NCI-H1694 (cell line): ENCODE measurements at regions not wholly inside any gene's neighbourhood (a gene's known extent, or its start where the extent isn't known, plus 50 kb on each side); places are given as distances from the start of the nearest gene placed in this dataset.

ENCODE experiments used
- DNase-seq: peaks from one replicate; lab custom pipeline; 2025; lab: John Stamatoyannopoulos, UW

DNA sequence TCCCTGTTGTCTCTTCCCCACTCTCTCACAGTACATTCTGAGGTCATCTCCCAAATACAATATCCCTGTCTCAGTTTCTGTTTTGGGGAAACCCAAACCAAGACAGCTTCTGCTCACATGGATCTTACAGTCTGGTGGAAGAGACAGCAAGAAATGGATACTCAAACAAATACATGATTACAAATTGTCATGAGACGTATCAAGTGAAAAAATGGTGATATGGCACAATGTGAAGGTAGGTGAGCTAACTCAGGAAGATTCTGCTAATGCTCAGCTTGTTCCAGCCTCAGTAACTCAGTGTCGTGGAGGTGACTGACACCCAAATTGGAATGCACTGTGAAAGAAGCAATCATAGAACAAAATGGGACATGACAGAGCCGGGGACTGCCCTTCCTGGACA is 68.3 kb downstream of the CHST1 start:
- no peak for DNase-seq

DNA sequence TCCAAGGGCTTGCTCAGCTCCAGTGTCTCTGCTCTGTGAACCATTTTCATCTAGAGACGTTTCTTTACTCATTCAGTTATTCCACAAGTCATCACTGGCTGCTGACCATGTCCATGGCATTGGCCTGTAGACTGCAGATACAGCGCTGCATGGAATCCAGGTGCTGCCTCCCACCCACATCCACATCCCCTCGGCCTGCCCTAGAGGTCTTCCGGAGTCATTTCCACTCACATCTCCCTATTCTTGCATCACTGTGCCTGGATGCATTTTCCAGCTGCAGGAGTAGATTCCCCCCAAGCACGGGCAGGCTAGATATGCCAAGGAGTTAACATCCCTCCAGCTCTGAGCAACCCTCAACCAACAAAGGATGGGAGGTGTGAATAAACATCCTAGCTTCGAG is 68.9 kb downstream of the CHST1 start:
- DNase-seq = no peak

DNA sequence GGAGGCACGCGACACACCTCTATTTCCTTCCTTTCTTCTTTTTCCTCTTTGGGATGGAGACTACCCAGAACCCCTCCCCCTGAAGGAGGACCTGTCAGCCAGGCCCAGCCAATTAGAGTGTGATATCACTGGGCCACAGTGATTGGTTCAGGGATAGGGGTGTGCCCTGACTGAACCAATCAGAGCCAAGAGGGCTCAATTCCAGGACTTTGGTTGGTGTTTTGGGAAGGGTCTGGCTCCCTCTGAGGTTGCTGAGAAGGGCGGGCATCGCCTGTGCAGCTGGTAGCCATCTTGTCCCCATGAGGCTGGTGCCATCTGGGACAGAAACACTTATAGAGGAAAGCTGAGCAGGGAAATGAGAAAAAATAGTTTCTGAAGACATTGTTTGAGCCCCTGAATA is 71.4 kb downstream of the CHST1 start:
- no peak for DNase-seq

DNA sequence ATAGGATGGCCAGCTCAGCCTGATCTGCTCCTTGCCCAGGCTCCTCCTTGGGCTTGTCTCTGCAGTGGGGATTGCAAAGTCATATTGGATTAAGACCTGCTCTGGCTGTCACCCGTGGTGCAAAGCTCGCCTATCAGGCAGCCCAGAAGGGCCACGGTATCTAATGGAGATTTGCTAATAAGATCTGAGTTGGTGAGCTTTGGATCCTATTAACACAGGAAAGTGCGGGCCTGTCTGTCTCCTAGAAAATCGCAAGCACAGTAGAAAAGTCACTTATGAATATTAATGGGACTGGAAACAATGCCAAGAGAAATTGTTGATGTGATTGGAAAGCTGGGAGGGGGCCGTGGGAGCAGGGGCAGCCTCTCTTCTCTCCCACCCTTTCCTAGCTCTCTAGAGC is 72.8 kb downstream of the CHST1 start:
- DNase-seq = no peak

DNA sequence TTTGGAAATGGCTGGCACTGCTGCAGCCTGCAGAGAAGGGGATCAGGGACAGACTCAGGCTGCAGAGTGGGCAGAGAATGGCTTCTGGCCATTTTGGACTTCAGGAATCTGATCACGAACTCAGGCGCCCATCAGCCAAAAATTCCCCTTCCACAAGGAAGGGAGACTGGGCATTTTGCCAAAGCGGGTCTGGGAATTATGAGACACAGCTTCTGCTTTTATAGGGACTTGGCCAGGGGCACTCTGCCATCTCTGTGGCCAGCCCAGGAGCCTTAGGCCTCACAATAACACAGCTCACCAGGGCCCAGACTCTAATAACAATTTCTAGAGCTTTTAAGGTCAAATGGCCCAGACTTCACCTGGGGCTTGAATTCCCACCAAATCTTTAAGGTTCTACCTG is 74.7 kb downstream of the CHST1 start:
- DNase-seq = no peak

DNA sequence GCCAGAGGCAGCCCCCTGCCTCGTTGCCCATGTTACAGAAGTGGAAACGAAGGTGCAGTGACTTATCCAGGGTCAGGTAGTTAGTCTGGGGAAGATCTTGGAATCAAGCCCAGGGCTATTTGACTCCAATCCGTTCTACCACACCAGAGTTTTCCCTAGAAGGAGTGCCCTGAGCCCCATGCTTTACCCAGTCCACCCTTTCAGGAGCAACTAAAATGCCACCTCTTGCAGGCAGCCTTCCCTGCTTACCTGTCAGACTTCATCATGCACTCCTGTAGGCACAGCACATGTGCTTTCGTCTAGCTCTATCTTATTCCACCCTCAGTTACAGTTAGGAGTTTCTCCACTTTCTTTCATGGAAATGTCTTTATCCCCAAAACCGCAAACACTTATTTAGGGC is 80.2 kb downstream of the CHST1 start:
- DNase-seq = no peak

DNA sequence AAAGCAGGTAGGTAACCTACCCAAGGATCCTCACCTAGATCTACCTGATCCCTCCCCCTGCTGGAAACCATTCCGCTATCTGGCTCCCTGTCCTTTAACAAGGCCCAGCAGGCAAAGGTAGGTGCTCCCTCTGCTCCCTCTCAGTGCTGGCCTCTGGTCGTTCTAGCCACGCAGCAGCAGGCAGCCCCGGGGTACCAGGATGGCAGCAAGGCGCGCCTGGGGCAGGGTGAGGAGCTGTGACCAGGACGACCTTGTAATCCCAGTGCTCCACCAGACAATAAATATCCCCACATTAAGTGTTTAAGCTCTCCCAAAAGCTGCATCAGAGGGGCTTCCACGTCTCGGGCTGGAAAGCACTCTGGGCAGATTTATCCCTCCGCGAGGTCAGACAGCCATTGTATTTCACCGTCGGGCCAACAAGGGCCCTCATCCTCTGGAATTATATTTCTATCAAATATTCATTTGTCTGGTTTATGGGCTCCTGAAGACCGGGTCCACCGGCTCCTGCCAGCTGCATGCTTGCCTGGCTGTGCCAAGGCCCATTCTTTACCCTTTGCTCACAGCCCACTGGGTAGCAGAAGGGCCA is 81.3 kb downstream of the CHST1 start:
- DNase-seq = no peak

DNA sequence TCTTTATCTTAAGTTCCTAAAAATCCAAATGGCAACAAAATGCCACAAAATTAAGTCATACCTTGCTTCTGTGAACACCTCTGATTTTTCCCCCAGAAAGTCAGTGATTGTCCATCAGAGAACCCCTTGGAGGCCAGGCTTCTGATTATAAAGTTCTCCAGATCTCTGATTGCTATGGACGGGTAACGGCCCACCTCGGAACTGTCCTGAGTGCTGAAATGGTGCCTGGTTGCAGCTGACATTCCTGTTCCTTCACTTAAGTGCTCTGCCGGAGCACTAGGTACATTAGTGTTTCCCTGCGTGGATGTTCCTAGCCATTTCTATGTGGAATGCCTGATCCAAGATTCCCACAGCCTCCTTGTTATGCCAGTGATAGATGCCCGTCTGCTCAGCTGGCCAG is 85.0 kb downstream of the CHST1 start:
- no peak for DNase-seq

DNA sequence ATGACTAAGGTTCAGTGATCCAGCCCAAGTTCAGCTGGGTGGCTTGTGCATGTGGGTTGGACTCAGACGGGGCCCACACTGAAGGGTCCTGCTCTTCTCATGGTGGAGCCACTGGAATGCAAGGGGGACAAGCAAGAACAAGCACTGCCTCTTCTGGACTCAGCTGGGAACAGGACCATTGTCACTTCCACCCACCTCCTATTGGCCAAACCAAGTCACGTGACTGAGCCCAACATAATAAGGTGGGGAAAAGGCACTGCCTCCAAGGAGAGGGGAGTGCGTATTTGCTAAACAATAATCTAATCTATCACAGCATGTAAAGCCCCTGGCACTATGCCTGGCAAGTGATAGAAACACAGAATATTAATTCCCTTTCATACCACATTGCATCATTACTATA is 87.1 kb downstream of the CHST1 start:
- no peak for DNase-seq

DNA sequence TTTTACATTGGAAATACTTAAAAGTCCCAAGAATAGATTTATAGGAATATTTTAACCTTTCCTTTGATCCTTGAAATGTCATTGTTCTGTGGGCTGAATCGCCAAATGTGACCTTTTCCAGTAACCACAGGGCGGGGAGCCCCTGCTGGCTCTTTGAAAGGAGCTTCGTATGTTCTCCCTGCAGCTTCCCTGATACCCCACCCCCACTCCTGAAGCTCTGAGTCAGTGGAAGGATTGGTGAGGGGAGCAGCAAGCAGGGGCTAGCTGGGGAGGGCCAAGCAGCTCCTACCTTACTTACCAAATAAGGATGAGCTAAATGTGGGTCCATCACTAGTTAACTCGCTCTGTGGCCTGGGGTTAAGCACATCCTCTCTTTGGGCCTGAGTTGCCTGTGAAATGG is 87.7 kb downstream of the CHST1 start:
- no peak for DNase-seq

DNA sequence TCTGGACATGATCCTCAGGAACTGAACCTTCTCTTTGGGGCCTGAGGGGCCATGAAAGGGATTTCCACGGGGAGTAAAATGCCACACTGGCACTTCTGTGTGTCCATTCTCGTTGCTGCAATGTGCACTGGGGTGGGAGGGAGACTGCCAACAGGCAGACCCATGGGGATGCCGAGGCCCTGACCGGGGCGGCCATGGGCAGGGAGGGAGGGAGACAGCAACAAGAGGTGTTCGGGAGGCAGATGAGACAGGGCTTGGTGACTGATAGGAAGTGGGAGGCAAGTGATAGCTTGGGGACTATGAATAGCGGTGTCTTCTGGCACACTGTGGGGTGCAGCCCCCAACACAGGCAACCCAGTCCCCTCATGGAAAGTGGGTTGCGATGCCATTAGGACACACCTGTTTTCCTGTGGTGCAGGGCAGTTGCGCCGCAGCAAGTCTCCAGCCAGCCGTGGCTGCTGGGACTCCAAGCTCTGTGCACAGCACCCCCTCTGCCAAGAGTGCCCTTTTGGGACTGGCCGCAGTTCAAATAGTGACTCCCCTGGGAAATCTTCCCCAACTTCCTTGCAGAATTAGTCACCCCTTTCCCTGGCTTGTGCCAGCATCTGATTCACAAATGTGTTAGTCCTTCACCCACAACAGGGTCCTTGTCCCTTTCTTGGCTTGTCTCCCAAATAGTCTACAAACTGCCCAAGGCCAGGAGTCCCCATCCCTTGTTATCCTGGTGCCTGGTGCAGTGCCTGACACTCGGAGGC is 88.8 kb downstream of the CHST1 start:
- no peak for DNase-seq

DNA sequence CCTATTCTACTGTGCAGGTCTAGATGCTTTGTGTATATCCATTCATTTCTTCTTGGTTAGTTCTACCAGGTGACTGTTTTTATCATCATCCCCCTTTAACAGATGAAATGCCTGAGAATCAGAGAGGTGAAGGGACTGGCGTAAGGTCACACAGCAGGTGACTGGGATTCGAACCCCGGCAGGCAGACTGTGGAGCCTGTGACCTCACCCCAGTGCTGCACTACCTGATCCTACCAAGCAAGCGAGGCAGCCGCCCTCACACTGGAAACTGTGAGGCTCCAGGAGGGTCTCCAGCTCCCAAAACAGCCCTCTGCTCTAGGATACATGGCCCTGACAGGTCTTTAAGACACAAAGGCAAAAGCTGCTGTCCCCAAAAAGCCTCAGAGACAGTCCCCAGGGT is 91.7 kb downstream of the CHST1 start:
- DNase-seq = no peak

DNA sequence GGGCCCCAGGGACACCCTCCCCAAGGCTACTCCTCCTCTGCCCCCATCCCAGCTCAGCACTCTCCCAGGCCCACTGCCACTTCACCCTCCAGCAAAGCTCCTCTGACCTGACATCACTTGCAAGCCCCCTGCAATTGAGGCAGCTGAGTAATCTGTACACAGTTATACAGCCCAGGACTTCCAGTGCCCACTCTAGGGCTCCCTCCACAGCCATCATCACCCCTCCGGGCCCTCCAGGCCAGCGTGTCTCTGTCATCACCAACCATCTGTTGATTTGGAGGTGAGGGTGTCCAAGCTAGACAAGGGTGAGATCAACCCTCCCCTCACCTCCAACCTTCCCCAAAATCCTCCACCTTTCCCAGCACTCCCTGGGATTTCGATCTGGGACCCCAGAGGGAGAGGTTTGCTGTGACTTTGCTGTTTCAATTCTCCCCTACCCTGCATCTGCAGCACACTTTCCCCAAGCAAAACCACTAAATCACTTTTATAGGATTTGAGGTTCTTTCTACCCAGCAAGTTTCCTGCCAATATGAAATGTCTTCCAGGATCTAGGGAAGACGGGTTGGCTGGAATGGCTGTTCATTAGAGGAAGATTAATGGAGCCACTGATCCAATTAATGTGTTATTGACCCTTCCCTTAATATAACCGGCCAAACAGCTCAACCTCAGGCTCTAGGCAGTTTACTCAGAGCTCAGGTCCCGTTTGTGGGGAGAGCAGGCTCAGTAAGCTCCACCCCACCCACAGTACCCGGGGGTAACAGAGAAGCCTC is 92.9 kb downstream of the CHST1 start:
- no peak for DNase-seq

DNA sequence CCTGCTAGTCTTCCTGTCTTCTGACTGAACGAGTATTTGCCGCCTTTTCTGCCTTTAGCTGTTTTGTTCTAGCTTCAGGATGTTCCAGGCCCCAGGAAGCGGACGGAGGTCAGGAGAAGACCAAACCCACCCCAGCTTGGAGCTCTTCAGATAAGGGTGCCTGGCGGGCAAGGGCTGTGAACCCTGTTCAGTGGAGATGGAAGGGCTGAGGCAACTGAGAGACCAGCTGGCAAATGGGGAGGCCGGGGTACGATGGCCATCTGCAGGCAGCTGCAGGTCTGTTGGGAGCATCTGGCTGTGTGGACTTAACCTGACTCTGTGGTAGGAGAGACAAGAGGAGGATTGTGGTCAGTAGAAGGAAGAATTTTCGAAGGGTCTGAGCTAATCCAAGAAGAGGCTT is 95.6 kb downstream of the CHST1 start:
- no peak for DNase-seq

DNA sequence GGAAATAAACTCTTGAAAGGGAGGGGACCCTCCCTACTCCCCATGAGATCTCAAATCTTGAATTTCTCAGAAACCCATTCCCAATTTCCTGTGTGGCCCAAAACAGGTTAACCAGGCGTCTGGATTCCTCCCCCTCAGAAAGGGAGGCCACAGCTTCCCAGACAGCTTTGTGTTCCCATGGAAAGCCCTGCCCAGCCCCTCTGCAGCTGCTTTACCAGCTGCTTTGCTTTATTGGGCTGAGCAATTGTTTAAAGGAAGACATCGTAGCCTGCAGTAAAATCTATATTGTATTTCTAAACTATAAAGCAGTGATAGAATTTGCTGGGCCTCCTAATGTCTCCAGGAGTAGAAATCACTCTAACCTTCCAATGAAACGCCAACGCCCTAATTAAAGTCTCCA is 97.4 kb downstream of the CHST1 start:
- DNase-seq = no peak

DNA sequence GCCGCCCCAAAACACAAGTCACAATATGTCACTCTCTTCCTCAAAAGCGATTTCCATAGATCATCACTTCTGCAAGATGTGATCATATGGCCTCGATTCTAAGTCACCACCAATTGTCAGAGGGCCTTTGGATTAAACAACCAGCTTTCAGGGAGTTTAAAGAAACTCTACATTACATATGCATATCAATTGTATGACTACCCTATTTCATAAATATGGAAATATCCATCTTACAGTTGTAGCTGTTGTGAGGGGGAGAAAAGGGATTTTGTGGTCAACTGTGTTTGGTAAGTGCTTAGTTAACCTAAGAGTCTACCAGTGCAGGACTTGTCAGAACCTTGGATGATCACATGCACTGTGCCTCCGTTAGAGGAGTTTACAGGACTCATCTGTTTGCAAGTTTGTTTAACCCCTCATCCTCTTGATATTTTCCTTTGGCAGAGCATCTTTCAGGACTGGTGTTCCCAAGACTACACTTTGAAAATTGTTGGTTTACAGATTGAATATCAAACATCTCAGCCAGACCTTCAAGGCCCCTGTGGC is 99.9 kb downstream of the CHST1 start:
- DNase-seq = no peak

DNA sequence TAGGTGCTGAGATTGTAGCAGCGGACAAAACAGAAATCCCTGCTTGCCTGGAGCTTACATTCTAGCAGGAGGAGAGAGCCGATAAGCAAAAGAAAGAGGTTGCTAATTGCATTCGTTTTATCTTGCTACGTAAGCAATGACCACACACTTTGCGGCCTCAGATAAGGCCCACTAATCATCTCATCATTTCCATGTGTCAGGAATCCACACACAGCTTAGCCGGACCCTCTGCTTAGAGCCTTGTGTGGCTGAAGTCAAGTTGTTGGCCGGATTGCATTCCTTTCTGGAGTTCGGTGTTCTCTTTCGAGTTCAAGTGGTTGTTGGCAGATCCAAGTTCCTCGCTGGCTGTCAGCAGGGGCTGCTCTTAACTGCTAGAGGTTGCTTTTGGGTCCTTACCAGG is 101.6 kb downstream of the CHST1 start:
- no peak for DNase-seq

DNA sequence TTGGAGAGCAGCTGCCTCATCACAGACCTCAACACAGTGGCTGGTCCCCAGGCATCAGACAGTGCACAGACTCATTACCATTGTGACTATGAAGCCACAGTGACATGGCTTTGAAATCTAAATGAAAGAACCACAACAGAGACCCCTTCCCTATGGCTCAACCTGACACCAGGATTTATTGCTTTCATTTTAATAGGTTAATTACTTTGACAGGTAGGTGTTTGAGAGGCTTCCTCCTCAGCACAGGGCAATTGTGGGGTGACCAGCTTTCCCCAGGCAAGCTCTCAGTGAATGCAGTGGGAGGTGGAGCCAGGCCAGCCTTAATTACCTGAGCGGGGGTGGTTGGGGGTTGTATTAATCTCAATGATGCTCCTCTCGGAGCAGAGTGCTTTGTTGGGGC is 102.3 kb downstream of the CHST1 start:
- DNase-seq = no peak

DNA sequence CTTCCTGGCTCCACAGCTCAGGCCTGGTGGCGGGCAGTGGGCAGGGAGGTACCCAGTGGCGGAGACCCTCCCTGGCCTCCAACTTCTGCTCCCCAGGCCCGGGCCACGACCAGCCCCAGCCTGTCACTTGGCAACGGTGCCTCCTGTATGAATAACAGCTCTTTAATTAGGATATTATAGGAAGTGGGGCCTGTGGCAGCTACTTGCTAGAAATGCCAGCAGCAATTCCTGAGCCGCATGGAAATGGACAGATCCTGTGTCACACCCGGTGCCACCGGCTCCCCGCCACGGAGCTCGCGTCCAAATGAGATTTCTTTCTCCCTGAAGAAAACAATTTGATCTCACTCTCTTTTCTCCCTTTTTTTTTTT is 104.5 kb downstream of the CHST1 start:
- DNase-seq = no peak

DNA sequence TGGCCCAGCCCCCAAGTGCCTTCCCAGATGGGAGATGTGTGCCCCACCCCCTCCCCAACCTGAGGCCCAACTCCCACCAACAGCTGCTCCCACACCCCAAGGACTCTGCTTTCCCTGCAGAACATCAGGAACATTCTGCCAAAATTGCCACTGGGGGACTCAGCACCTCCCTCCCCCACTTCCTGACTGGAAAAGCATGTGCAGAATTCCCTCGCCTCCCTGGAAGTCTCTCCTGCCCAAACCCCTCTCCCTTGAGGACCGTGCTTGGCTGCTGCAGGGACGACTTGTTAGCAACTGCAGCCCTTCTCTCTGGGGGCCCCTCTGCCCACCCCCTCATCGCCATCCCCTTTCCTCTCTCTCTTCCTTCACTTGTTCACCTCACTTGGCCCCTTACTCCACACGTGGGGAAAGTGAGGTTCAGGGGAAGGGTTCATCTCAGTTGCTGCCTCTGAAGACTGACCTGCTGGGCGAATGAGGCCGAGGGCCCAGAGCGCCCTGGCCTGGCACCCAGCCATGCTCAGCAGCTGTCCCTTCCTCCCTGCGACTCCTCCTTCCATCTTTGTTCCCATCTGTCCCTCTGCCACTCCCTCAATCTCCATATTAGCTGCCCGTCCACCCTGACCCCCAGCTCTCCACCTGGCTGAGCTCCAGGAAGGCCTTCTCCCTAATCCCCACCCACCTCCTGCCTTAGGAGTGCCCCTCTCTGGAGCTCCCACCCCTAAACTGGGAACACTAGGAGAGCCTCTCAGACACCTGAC is 105.1 kb downstream of the CHST1 start:
- DNase-seq = peak; percentile 26

DNA sequence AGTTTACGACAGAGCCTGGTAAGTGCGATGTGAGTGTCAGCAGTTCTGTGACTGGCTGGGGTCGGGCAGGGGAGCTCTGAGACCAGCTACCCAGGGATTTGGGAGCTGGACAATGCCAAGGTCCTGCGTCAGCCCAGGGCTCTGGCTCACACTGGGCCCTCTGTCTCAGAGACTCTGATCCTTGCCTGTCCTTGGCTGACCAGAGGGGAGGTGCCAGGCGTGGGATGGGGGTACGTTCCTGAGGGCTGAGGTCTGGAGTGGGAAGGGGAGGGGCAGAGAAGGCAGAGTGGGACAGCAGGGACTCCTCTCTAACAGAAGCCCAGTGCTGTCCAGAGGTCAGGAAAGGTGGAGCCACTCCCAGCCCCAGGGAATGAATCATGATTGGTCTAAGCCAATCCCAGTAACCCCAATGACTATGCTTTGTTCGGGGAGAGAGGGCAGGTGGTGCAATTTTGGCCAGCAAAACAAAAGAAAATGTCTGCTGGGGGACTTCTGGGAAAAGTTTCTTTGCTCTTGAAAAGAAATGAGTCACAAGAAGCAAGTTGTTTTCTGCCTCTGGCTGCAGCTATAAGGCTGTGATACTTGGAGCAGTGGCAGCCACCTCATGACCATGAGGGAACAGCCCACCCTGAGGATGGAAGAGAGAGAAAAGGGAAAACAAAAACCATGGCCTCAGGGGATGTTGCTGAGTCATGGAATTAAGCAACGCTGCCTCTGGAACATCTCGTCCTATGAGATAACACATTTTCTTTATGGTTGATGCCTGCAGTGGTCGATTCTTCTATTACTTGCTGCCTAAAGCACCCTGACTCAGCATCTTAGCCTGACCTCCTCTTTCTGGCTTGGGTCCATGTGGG is 108.3 kb downstream of the CHST1 start:
- DNase-seq = no peak
